ENCODE measurements at regions not wholly inside any gene's neighbourhood (a gene's known extent, or its start where the extent isn't known, plus 50 kb on each side); places are given as distances from the start of the nearest gene placed in this dataset.
A peak's percentile ranks its signal among the peaks of the same experiment; 100 is the strongest.

- H3K4me3 ChIP-seq (ENCODE audit: low read depth, low read length): no peak overlapping the region
- TF ChIP-seq CTCF (IDR thresholded peaks at IDR 0.05; ENCODE audit: control insufficient read depth, extremely low read depth, insufficient read depth): no peak
Observed at GRCh38 chr2:47237375-47238334, 61.3 kb upstream of the CALM2 start.

GRCh38 chr2:47236503-47237215 is 60.3 kb upstream of the CALM2 start:
- TF ChIP-seq CTCF (IDR thresholded peaks at IDR 0.05; ENCODE audit: control insufficient read depth, extremely low read depth, insufficient read depth): no peak
- no peak overlapping the region for H3K4me3 ChIP-seq (ENCODE audit: low read depth, low read length)
- no peak for DNase-seq (ENCODE audit: low read depth)

More at GRCh38 chr2:47237375-47238334, 61.3 kb upstream of the CALM2 start:
- no peak for DNase-seq (ENCODE audit: low read depth)

GRCh38 chr2:47235132-47235531 is 58.8 kb upstream of the CALM2 start:
- no peak overlapping the region for H3K4me3 ChIP-seq (ENCODE audit: low read depth, low read length)
- no peak for TF ChIP-seq CTCF (IDR thresholded peaks at IDR 0.05; ENCODE audit: control insufficient read depth, extremely low read depth, insufficient read depth)
- DNase-seq (ENCODE audit: low read depth): no peak

GRCh38 chr2:47234456-47234855 is 58.1 kb upstream of the CALM2 start:
- DNase-seq (ENCODE audit: low read depth): no peak
- no peak overlapping the region for H3K4me3 ChIP-seq (ENCODE audit: low read depth, low read length)
- TF ChIP-seq CTCF (IDR thresholded peaks at IDR 0.05; ENCODE audit: control insufficient read depth, extremely low read depth, insufficient read depth): no peak

GRCh38 chr2:47232738-47233415 is 56.6 kb upstream of the CALM2 start:
- TF ChIP-seq CTCF (IDR thresholded peaks at IDR 0.05; ENCODE audit: control insufficient read depth, extremely low read depth, insufficient read depth): no peak
- peak; percentile 65 for DNase-seq (ENCODE audit: low read depth)
- no peak overlapping the region for H3K4me3 ChIP-seq (ENCODE audit: low read depth, low read length)

- no peak for DNase-seq (ENCODE audit: low read depth)
- no peak overlapping the region for H3K4me3 ChIP-seq (ENCODE audit: low read depth, low read length)
Observed at GRCh38 chr2:47230418-47230817, 54.1 kb upstream of the CALM2 start.

More at GRCh38 chr2:47230418-47230817, 54.1 kb upstream of the CALM2 start:
- TF ChIP-seq CTCF (IDR thresholded peaks at IDR 0.05; ENCODE audit: control insufficient read depth, extremely low read depth, insufficient read depth): no peak

Data from LNCaP clone FGC (cell line).